Middle frontal gyrus (tissue), 1 donor: ENCODE measurements at regions not wholly inside any gene's neighbourhood (a gene's known extent, or its start where the extent isn't known, plus 50 kb on each side); places are given as distances from the start of the nearest gene placed in this dataset.

ENCODE experiments used
- DNase-seq: peaks from one replicate; pipeline ENCODE4 v3.0.0-alpha.2; 2015; ENCODE audit warnings: low spot score; ENCODE audit errors: extremely low spot score

GRCh38 chr6:104226790-104227446 is 632.8 kb downstream of the HACE1 start:
- DNase-seq: no peak

- no peak for DNase-seq
Observed at GRCh38 chr6:104218116-104218515, 641.6 kb downstream of the HACE1 start.

DNA sequence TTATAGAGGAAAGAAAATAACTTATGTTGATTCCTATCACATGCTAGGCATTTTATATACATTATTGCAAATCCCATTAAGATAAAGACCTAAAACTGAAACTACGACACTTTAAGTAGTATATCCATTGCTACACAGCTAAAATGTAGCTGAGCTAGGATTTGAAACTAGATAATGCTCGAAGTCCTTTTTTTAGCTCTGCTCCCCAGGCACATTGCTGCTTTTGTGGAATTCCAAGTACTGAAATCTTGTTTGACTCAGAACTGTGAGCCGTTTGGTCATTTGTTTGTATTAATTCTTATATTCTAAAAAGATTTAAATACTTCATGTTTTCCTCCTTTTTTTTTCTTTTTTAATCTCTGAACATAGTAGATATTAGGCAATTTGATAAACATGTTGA is 644.8 kb downstream of the HACE1 start:
- DNase-seq: no peak

DNA sequence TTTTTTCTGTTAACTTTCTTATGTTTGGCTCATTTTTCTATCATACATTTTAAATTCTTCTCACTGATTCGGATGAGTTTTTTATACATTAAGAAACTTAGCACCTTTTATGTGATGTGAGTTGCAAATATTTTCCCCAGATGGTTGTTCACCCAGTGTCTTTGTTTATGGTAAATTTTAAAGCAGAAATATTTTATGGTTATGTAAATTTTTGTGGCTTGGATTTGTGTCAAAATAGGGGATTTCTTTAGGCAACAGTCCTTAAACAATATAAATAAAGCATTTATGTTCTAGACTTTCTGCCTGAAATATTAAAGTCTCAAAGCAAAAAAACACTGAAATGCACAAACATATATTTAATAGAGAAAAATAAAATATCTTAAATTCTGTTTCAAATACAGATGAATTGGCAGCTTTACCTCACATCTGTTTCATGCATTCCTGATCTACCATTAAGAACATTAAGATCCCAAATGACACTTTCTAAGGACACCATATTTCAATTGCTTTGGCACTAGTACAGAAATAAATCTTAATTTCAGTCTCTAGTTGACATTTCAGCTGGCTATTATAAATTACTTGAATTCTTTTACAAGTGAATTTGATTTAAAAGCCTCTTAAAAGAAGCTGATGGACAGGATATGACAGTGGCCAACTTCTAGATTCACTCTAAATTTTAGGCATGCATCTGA is 646.6 kb downstream of the HACE1 start:
- no peak for DNase-seq

- no peak for DNase-seq
Observed at GRCh38 chr6:104207635-104208034, 652.1 kb downstream of the HACE1 start.

- no peak for DNase-seq
Observed at GRCh38 chr6:104201557-104201956, 658.2 kb downstream of the HACE1 start.

GRCh38 chr6:104187616-104188015 is 672.1 kb downstream of the HACE1 start:
- no peak for DNase-seq

DNA sequence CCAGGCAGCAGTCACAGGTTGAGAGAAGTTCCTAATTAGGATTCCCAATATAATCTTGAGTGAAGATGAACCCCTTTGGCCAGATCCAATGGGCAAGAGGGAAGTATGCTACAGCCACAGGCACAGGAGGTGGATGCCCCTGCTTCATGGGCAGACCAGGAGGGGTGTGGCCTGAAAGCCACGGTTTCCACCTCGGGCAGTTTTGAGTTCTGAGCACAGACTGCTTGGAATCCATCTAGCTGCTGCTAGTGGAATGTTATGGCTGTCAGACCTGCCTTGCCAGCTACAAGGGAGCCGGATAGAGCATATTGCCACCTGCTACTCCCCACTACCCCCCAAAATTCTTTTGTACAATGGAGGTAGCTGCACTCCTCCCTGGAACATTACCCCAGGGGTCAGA is 672.9 kb downstream of the HACE1 start:
- no peak for DNase-seq

- no peak for DNase-seq
Observed at GRCh38 chr6:104183816-104184435, 675.8 kb downstream of the HACE1 start.

DNA sequence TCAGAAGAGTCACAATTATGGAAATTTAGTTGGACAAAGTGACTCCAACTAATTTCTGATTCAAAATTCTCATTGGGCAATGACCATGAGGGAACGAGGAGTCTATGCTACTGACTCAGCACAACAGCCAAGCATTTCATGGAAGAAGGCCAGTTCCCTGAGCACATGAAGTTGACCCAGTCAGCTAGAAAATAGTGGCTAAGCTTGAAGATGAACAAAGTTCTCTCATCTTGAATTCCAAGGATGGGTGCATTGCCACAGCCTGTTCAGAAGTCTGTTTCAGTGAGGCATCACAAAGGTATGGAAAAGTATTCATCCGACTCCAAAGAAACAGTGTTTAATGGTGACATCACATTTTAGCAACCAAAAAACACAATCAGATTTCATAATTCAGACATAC is 676.9 kb downstream of the HACE1 start:
- DNase-seq: no peak

DNA sequence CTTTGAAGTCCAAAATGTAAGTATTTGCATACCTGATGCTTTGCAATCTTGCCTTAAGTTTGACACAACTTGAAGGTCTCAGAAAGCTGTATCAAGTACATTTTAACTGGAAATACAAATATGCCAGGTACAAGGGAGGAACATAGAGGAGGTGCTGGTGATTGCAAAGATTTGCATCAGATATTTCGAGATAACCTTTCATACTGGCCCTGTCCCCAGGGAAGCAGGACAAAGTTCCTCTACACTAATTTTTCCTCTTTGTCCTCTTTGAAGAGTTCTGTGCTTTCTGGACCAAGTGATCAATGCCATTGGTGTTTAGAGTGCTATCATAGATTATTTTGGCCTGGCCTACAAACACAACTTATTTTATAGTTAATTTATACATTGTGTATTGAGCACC is 686.1 kb downstream of the HACE1 start:
- no peak for DNase-seq

DNA sequence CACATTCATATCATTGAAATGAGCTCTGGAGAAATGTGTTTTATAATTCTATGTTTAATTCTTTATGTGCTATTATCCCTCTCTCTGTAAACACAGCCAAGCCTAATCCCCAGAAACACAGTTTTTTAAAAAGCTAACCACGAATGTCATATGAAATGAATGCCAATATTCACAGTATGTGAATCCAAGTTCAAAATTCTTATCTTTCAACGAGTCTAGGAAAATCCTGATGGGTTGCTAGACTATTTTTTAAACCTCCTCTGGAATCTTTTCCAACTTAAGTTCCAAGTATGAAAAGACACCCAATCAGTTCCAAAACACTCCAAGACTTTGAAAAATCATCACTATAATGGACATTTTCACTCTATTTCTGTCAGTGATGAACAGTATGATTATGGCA is 689.3 kb downstream of the HACE1 start:
- DNase-seq: no peak

GRCh38 chr6:104166055-104166668 is 693.6 kb downstream of the HACE1 start:
- DNase-seq: no peak

DNA sequence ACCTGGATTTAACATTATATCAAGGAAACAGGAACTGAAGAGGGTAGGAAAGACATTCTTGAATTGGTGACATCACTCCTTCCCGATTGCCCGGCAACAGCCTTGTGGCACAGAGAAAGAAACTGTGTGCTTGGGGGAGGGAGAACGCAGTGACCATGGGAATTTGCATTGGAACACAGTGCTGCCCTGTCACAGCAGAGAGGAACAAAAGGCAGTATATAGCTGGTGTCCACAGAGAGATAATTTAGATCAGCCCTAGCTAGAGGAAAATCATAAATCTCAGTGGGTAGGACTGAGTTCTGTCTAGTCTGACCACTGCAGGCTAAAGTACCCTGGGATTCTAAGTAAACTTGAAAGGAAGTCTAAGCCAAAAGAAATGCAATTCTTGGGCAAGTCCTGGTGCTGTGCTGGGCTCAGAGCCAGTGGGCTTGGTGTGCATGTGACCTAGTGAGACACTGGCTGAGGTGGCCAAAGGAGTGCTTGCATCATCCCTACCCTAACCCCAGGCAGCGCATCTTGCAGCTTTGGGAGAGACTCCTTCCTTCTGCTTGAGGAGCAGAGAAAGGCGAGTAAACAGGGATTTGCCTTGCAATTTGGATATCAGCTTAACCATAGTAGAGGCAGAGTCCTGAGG is 697.6 kb downstream of the HACE1 start:
- DNase-seq: no peak

GRCh38 chr6:104159045-104159618 is 700.6 kb downstream of the HACE1 start:
- no peak for DNase-seq

DNA sequence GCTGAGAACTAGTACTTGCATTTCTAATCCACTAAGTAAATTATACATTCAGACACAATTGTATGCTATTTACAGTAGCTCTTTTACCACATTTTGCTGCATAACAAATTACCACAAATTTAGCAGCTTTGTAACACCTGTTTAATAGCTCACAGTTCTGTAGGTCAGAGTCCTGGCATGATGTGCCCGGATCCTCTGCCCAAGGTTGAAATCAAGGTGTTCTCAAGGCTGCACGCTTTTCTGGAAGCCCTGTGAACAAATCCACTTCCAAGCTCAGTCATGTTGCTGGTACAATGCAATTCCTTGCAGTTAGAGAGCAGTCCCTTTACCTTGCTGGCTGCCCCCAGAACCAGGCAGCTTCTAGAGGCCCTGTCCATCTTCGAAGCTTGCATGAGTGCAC is 716.0 kb downstream of the HACE1 start:
- DNase-seq: no peak

GRCh38 chr6:104134876-104135275 is 724.8 kb downstream of the HACE1 start:
- no peak for DNase-seq

- DNase-seq: no peak
Observed at GRCh38 chr6:104130343-104130742, 729.4 kb downstream of the HACE1 start.

DNA sequence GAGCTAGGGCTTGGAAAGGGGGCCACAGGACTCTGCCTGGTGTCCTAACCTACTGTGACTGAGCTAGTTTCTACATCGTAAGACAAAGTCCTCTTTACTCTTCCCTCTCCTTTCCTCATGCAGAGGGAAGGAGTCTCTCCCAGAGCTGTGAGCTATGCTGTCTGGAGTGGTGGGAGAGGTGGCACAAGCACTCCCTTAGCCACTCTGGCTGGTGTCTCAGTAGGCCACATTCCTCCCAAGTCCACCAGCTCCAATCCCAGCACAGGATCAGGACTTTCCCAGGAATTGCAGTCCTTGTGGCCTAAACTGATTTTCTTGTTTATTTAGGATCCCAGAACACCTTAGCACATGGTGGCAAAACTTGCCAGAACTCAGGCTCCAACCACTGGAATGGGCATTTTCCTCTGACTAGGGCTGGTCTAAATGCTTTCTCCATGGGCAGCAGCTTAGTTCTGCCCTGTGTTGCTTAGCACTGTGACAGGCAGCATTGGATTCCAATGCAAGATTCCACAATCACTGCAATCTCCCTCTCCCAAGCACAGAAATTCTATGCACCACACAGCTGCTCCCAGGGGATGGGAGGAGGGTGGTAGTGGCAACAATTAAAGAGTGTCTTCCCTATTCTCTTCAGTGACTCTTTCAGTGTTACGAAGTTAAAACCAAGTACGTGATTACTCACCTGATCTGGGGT is 733.3 kb downstream of the HACE1 start:
- DNase-seq: no peak

DNA sequence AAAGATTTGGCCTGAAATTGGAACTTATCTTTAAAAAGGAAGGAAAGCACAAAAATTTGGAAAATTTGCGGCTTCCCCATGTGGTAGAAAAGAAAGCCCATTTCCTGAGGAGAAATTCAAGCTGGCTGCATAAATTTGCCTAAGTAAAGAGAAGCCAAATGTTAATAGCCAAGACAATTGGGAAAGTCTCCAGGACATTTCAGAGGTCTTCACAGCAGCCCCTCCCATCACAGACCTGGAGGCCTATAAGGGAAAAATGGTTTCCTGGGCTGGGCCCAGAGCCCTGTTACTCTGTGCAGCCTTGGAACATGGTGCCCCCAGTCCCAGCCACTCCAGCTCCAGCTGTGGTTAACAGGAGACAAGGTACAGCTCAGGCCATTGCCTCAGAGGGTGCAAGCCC is 736.5 kb downstream of the HACE1 start:
- DNase-seq: no peak

DNA sequence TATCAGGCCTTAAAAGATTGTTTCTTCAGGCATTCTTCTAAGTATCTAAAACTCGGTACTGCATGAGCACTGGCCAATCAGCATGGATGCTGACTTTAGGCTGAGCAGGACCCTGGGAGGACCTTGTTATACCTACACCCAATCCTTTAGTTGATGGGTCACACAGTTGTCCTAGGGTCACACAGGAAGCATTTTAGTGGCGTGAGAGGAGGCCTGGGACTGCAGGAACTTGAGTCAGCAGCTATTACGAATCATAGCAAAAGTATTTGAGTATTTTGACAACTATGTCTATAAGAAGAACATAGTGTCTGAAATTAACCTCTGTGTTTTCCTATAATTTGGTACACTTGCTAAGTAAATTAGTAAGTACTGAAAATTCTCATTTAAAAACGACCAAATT is 741.4 kb downstream of the HACE1 start:
- no peak for DNase-seq
